K562 (cell line): ENCODE measurements at regions not wholly inside any gene's neighbourhood (a gene's known extent, or its start where the extent isn't known, plus 50 kb on each side); places are given as distances from the start of the nearest gene placed in this dataset.

ENCODE experiments used
- ATAC-seq: fragments of 200-7000 bp; cut with Tn5 transposase; 3 replicates; pipeline ENCODE4 v1.9.1; 2020; ENCODE audit warnings: moderate library complexity
- BruUV-seq: library from RNA; stranded (reverse); fragments of 400-500 nt; replicated peaks from 2 replicates; lab custom pipeline; 2021; lab: Mats Ljungman, UMichigan
- CTCF ChIA-PET: fragments of 300-600 bp; formaldehyde crosslinking; extraction: SDS; loops from one replicate; lab custom pipeline; 2021; ENCODE audit warnings: low intra/inter-chr PET ratio; lab: Yijun Ruan, JAX
- POLR2A ChIA-PET: fragments of 300-600, 350-650 bp; sonication (Branson Sonifier 250); formaldehyde crosslinking; extraction: SDS; loops from one replicate; lab custom pipeline; 2021; ENCODE audit warnings: antibody characterized with exemption, inconsistent platforms; lab: Yijun Ruan, JAX
- DNase-seq, 4 experiments: peaks; one replicate each; pipeline versions ENCODE4 v3.0.0 to v3.0.0-alpha.2; 2011 to 2018; ENCODE audit warnings: low spot score in 3 of 4, mixed read lengths in 3 of 4; ENCODE audit errors: extremely low read depth in 1 of 4
- FAIRE-seq: peaks from 2 replicates; lab custom pipeline; 2011; peaks lifted over from hg19 to GRCh38; lab: Jason Lieb, UNC
- H2AFZ ChIP-seq: 2 replicates; pipeline ENCODE4 v1.6.0; 2011; ENCODE audit warnings: low read depth, low read length, control low read depth, inconsistent platforms
- H3K27ac ChIP-seq: fragments of 200-600 bp; 3 replicates; pipeline ENCODE4 v1.8.0; 2011; ENCODE audit warnings: low read depth, mild to moderate bottlenecking, control low read depth, inconsistent platforms, low read length, moderate library complexity, mixed read lengths; ENCODE audit errors: extremely low read depth
- H3K27me3 ChIP-seq, 2 experiments: fragments of 300-600 bp in 1 of 2; 2 replicates in 1 of 2; 3 replicates in 1 of 2; pipeline versions ENCODE4 v1.6.0 to v1.8.0; 2011; ENCODE audit warnings: inconsistent platforms in 2 of 2, low read length in 2 of 2, mild to moderate bottlenecking in 1 of 2, mixed read lengths in 1 of 2, moderate library complexity in 1 of 2; ENCODE audit not compliant: control insufficient read depth in 2 of 2, insufficient read depth in 2 of 2
- H3K36me3 ChIP-seq: fragments of 300-600 bp; 3 replicates; pipeline ENCODE4 v1.8.0; 2011; ENCODE audit warnings: mild to moderate bottlenecking, low read length, inconsistent platforms; ENCODE audit not compliant: control insufficient read depth, insufficient read depth
- H3K4me1 ChIP-seq, 2 experiments: fragments of 200-600 bp in 1 of 2; replicated peaks in 1 of 2; 2 replicates in 1 of 2; 3 replicates in 1 of 2; pipeline versions ENCODE4 v1.5.1 to v1.8.0; 2011; ENCODE audit warnings: inconsistent platforms in 2 of 2, low read length in 2 of 2, mild to moderate bottlenecking in 1 of 2, mixed read lengths in 1 of 2, moderate library complexity in 1 of 2; ENCODE audit not compliant: control insufficient read depth in 2 of 2, insufficient read depth in 2 of 2
- H3K4me2 ChIP-seq: 2 replicates; pipeline ENCODE4 v1.6.1; 2011; ENCODE audit warnings: low read length, control low read depth, inconsistent platforms, mixed read lengths; ENCODE audit not compliant: insufficient read depth
- H3K4me3 ChIP-seq: fragments of 200-600 bp; sonication (generic), shearing (Covaris generic); 2 replicates; pipeline ENCODE4 v1.5.1; 2016; ENCODE audit warnings: control low read depth, inconsistent platforms
- H3K79me2 ChIP-seq: fragments of 200-600 bp; 3 replicates; pipeline ENCODE4 v1.8.0; 2011; ENCODE audit warnings: low read length, inconsistent platforms; ENCODE audit not compliant: control insufficient read depth, insufficient read depth
- H3K9ac ChIP-seq, 2 experiments: 2 replicates each; pipeline versions ENCODE4 v1.6.0 to v1.6.1; 2011; ENCODE audit warnings: low read depth in 2 of 2, low read length in 2 of 2, control low read depth in 1 of 2, inconsistent platforms in 1 of 2, mild to moderate bottlenecking in 1 of 2, mixed read lengths in 1 of 2; ENCODE audit not compliant: insufficient read depth in 1 of 2
- H3K9me1 ChIP-seq: one replicate; pipeline ENCODE4 v1.6.0; 2011; ENCODE audit warnings: inconsistent platforms, mild to moderate bottlenecking, low read length, moderate library complexity; ENCODE audit not compliant: control insufficient read depth, insufficient read depth
- H3K9me3 ChIP-seq: replicated peaks from 2 replicates; pipeline ENCODE4 v1.5.1; 2011; ENCODE audit warnings: low read depth, low read length, inconsistent platforms; ENCODE audit not compliant: control insufficient read depth, insufficient read depth
- H4K20me1 ChIP-seq: replicated peaks from 2 replicates; pipeline ENCODE4 v1.6.1; 2011; ENCODE audit warnings: low read length, inconsistent platforms, mixed read lengths; ENCODE audit not compliant: control insufficient read depth, insufficient read depth
- CBX1 ChIP-seq: sonication (generic); IDR thresholded peaks from 2 replicates; pipeline ENCODE4 v1.6.1; 2016; ENCODE audit warnings: antibody characterized with exemption, low read depth, mild to moderate bottlenecking
- CREBBP ChIP-seq: IDR thresholded peaks from one replicate; pipeline ENCODE4 v1.6.1; 2012; ENCODE audit warnings: low read depth, mild to moderate bottlenecking, control low read depth, inconsistent platforms, low read length
- LCOR ChIP-seq: sonication (generic); formaldehyde crosslinking; IDR thresholded peaks from 2 replicates; pipeline ENCODE4 v1.8.0; 2022; ENCODE audit warnings: mild to moderate bottlenecking, missing genetic modification reagents
- NCOA1 ChIP-seq: fragments of 450-650 bp; IDR thresholded peaks from 2 replicates; pipeline ENCODE4 v1.6.1; 2016; ENCODE audit warnings: low read depth
- PCBP1 ChIP-seq: fragments of 200-400 bp; formaldehyde crosslinking; IDR thresholded peaks from 2 replicates; pipeline ENCODE4 v1.6.1; 2018; ENCODE audit warnings: mild to moderate bottlenecking, low read depth, low read length; ENCODE audit not compliant: poor library complexity, severe bottlenecking
- PHTF2 ChIP-seq: fragments of 250-450 bp; sonication (Bioruptor Pico); IDR thresholded peaks from 2 replicates; pipeline ENCODE4 v1.5.0; 2021; ENCODE audit warnings: mild to moderate bottlenecking
- SMARCB1 ChIP-seq: IDR thresholded peaks from 2 replicates; pipeline ENCODE4 v1.6.1; 2011; ENCODE audit warnings: improper control_type of control experiment, low read depth; ENCODE audit not compliant: insufficient read length
- SP1 ChIP-seq: sonication (generic); formaldehyde crosslinking; IDR thresholded peaks from 2 replicates; pipeline ENCODE4 v1.8.1; 2022; ENCODE audit warnings: mild to moderate bottlenecking, missing genetic modification reagents
- TARDBP ChIP-seq: fragments of 450-650 bp; IDR thresholded peaks from 2 replicates; pipeline ENCODE4 v1.6.1; 2016
- YBX1 ChIP-seq: fragments of 450-650 bp; IDR thresholded peaks from 2 replicates; pipeline ENCODE4 v1.7.1; 2016; ENCODE audit warnings: mild to moderate bottlenecking
- ZNF165 ChIP-seq: fragments of 250-450 bp; sonication (Bioruptor Pico); IDR thresholded peaks from 2 replicates; pipeline ENCODE4 v1.4.0; 2020; ENCODE audit warnings: borderline replicate concordance
- ZNF174 ChIP-seq: fragments of 250-450 bp; sonication (Bioruptor Pico); IDR thresholded peaks from 2 replicates; pipeline ENCODE4 v1.4.0; 2020; ENCODE audit warnings: mild to moderate bottlenecking
- ZNF23 ChIP-seq: fragments of 250-450 bp; sonication (Bioruptor Pico); IDR thresholded peaks from 2 replicates; pipeline ENCODE4 v1.4.0; 2020; ENCODE audit warnings: mild to moderate bottlenecking
- ZNF41 ChIP-seq: fragments of 250-450 bp; sonication (Bioruptor Pico); conservative IDR thresholded peaks from 2 replicates; pipeline ENCODE4 v1.4.0; 2020; ENCODE audit warnings: mild to moderate bottlenecking
- ZNF561 ChIP-seq: fragments of 450-650 bp; formaldehyde crosslinking; conservative IDR thresholded peaks from 2 replicates; pipeline ENCODE4 v1.4.0; 2020; ENCODE audit warnings: mild to moderate bottlenecking, moderate library complexity
- ZSCAN32 ChIP-seq: fragments of 450-650 bp; formaldehyde crosslinking; IDR thresholded peaks from 2 replicates; pipeline ENCODE4 v1.4.0; 2020; ENCODE audit warnings: mild to moderate bottlenecking, moderate library complexity
- WGBS: fragments of 100-300 bp; shearing (Covaris generic); methylation state at CpG from one replicate; pipeline ENCODE4 v1.1.6; 2016; ENCODE audit warnings: low coverage, mixed read lengths; ENCODE audit not compliant: insufficient coverage; ENCODE audit errors: missing lambda C conversion rate; 5-methylcytosine and 5-hydroxymethylcytosine counted together
- in situ Hi-C: fragments of 300-500 bp; cut with MboI; formaldehyde crosslinking; loops from 4 replicates; pipeline ENCODE4 v1.15.0; 2018; ENCODE audit warnings: inconsistent platforms, mixed read lengths
- intact Hi-C: fragments of 100-400 bp; cut with micrococcal nuclease; formaldehyde crosslinking; loops from 2 replicates; pipeline ENCODE4 v1.14.2; 2022
- TF ChIP-seq, protein P1 (sequence below): sonication (generic); formaldehyde crosslinking; IDR thresholded peaks from 2 replicates; pipeline ENCODE4 v1.8.0; 2022; ENCODE audit warnings: mild to moderate bottlenecking, missing genetic modification reagents

- TF ChIP-seq CBX1 (no peak), ZNF561 (CRISPR knock-in tag) (no peak), CREBBP (no peak), ZNF165 (no peak)
- intact Hi-C loops (no loop called here), in situ Hi-C loops (no loop called here)
- ChIA-PET POLR2A (no interaction called here), CTCF (no interaction called here)
- no peak for FAIRE-seq
- Histone ChIP-seq H3K27ac (no peak overlapping the region), H3K79me2 (no peaks in the 10 kb centered on the region), H3K9me3 (no peaks in the 10 kb centered on the region), H3K9ac (no peak overlapping the region), H3K4me2 (no peak overlapping the region), H3K4me3 (no peak overlapping the region), H2AFZ (no peak overlapping the region), H4K20me1 (no peaks in the 10 kb centered on the region), H3K36me3 (no peaks in the 10 kb centered on the region), H3K4me1 (no peaks in the 10 kb centered on the region), H3K9me1 (no peaks in the 10 kb centered on the region), H3K27me3 (no peaks in the 10 kb centered on the region)
- 2% methylated on average over 4 of the region's 4 CpGs for WGBS
- no TSS peak for BruUV-seq
- DNase-seq = no peak
- no peak for ATAC-seq
Measured at GRCh38 chr1:222224156-222224555, 323.7 kb downstream of the HHIPL2 start.

- Histone ChIP-seq H3K36me3 (no peaks in the 10 kb centered on the region), H3K27me3 (no peaks in the 10 kb centered on the region), H3K4me3 (no peak overlapping the region), H3K4me1 (no peaks in the 10 kb centered on the region), H3K27ac (no peak overlapping the region), H3K9ac (no peak overlapping the region), H3K9me1 (no peaks in the 10 kb centered on the region), H4K20me1 (no peaks in the 10 kb centered on the region), H3K4me2 (no peak overlapping the region), H3K9me3 (no peaks in the 10 kb centered on the region), H2AFZ (no peak overlapping the region), H3K79me2 (no peaks in the 10 kb centered on the region)
- DNase-seq = no peak
- CTCF ChIA-PET = no interaction called here
- POLR2A ChIA-PET = no interaction called here
- BruUV-seq = no TSS peak
- in situ Hi-C loops (no loop called here), intact Hi-C loops (no loop called here)
- no peak for ATAC-seq
- 0% methylated on average over 1 of the region's 1 CpG for WGBS
- FAIRE-seq = no peak
- no peak for TF ChIP-seq ZSCAN32
- TF ChIP-seq LCOR (CRISPR knock-in tag) = no peak
- no peak for TF ChIP-seq ZNF174 (CRISPR knock-in tag)
- TF ChIP-seq ZNF41 (CRISPR knock-in tag) = no peak
- TF ChIP-seq ZNF23 (CRISPR knock-in tag) = no peak
- TF ChIP-seq NCOA1 = no peak
- no peak for TF ChIP-seq PCBP1
- TF ChIP-seq TARDBP = no peak
- TF ChIP-seq, protein P1, sequence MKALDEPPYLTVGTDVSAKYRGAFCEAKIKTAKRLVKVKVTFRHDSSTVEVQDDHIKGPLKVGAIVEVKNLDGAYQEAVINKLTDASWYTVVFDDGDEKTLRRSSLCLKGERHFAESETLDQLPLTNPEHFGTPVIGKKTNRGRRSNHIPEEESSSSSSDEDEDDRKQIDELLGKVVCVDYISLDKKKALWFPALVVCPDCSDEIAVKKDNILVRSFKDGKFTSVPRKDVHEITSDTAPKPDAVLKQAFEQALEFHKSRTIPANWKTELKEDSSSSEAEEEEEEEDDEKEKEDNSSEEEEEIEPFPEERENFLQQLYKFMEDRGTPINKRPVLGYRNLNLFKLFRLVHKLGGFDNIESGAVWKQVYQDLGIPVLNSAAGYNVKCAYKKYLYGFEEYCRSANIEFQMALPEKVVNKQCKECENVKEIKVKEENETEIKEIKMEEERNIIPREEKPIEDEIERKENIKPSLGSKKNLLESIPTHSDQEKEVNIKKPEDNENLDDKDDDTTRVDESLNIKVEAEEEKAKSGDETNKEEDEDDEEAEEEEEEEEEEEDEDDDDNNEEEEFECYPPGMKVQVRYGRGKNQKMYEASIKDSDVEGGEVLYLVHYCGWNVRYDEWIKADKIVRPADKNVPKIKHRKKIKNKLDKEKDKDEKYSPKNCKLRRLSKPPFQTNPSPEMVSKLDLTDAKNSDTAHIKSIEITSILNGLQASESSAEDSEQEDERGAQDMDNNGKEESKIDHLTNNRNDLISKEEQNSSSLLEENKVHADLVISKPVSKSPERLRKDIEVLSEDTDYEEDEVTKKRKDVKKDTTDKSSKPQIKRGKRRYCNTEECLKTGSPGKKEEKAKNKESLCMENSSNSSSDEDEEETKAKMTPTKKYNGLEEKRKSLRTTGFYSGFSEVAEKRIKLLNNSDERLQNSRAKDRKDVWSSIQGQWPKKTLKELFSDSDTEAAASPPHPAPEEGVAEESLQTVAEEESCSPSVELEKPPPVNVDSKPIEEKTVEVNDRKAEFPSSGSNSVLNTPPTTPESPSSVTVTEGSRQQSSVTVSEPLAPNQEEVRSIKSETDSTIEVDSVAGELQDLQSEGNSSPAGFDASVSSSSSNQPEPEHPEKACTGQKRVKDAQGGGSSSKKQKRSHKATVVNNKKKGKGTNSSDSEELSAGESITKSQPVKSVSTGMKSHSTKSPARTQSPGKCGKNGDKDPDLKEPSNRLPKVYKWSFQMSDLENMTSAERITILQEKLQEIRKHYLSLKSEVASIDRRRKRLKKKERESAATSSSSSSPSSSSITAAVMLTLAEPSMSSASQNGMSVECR (CRISPR knock-in tag) = no peak
- TF ChIP-seq SMARCB1 = no peak
- TF ChIP-seq PHTF2 (CRISPR knock-in tag) = no peak
- no peak for TF ChIP-seq SP1
- TF ChIP-seq YBX1 = no peak
Measured at GRCh38 chr1:222223010-222223409, 324.9 kb downstream of the HHIPL2 start.
